HG03159 (cell line): ENCODE measurements at regions not wholly inside any gene's neighbourhood (a gene's known extent, or its start where the extent isn't known, plus 50 kb on each side); places are given as distances from the start of the nearest gene placed in this dataset.
"Not testable (repeated sequence)": the region's sequence is repeated elsewhere in the genome, so short reads cannot be mapped to it uniquely, and the experiment has no call there.

Source experiments
- ATAC-seq: cut with Tn5 transposase; IDR thresholded peaks from one replicate; pipeline ENCODE4 v1.9.1; 2021; ENCODE audit warnings: mild to moderate bottlenecking, moderate library complexity; ENCODE audit not compliant: unreplicated experiment

- ATAC-seq: no peak
Observed at GRCh38 chr5:104513121-104513602, 950.6 kb upstream of the NUDT12 start.

DNA sequence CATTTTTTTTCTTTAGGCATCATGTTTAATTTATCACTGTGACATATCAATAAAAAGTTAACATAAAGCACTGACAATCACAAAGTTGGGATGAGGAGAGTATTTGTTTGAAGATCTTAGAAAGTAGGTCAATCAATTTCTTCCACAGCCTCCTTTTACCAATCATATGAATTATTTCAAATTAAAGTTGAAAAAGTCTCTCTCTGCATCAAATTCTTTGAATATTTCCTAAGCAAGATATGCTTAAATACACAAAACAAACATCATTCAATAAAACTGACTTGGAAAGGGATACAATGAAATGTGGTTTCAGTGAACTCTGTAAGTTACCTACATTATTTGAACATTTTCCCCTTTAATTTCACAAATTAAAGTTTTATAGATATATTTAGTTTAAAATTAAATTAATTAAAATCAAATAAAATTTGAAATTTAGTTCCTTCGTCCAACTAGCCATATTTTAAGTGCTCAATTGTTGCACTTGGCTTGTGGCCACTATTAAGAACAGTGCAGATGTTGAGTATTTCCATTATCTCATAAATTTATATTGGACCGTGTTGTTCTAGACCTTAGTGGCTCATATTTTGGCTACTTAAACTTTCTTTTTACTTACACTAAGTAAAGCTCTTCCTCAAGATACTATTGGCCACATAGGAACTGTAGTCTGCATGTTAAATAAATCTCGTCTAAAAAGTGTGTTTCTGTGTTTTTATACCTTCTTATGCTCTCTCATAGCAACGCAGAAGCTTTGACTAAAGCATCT lies 949.7 kb upstream of the NUDT12 start:
- no peak for ATAC-seq

DNA sequence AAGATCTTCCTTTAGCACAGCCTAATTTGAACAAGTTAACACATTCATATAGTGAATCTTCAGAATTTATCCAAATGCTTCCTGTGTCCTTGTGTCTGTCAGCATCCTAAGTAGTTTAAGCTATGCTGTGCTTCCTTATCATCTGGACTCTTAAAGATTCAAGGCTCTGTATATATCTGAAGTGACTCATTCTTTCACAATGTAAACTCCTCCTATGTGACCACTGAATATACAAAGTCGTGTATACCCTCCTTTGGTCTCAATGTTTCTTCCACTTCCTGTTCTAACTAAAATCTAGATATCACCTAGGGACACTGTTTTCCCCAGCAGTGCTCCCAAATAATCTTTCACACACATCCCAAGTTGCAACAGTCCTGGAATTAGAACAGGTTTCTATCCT lies 935.7 kb upstream of the NUDT12 start:
- ATAC-seq: no peak

GRCh38 chr5:104494083-104494482 lies 931.5 kb upstream of the NUDT12 start:
- ATAC-seq: no peak

- no peak for ATAC-seq
Observed at GRCh38 chr5:104472811-104473210, 910.2 kb upstream of the NUDT12 start.

GRCh38 chr5:104456122-104456521 lies 893.5 kb upstream of the NUDT12 start:
- no peak for ATAC-seq

GRCh38 chr5:104452550-104452949 lies 890.0 kb upstream of the NUDT12 start:
- no peak for ATAC-seq

DNA sequence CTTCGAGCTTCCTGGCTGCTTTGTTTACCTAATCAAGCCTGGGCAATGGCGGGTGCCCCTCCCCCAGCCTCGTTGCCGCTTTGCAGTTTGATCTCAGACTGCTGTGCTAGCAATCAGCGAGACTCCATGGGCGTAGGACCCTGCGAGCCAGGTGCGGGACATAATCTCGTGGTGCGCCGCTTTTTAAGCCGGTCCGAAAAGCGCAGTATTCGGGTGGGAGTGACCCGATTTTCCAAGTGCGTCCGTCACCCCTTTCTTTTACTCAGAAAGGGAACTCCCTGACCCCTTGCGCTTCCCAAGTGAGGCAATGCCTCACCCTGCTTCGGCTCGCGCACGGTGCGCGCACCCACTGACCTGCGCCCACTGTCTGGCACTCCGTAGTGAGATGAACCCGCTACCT lies 889.3 kb upstream of the NUDT12 start:
- not testable (repeated sequence) for ATAC-seq

DNA sequence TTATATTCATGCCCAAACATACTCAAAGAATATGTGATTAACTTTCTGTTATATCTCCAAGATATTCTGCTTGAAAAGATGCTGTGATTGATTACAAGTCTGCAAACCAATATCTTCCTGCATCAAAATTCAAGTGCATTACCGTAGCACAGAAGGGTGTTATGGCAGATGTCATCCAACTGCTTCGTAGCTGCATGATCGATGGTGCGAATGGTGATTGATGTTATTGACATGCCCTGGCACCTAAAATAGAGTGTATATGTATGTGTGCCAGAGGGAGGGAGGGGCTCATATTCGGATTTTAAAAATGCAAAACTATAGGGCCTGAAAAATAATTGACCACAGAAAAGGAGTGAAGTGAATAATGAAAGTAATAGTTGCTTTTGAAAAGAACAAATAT lies 882.1 kb upstream of the NUDT12 start:
- ATAC-seq: no peak

- no peak for ATAC-seq
Observed at GRCh38 chr5:104443706-104444105, 881.1 kb upstream of the NUDT12 start.

GRCh38 chr5:104431981-104432380 lies 869.4 kb upstream of the NUDT12 start:
- no peak for ATAC-seq

DNA sequence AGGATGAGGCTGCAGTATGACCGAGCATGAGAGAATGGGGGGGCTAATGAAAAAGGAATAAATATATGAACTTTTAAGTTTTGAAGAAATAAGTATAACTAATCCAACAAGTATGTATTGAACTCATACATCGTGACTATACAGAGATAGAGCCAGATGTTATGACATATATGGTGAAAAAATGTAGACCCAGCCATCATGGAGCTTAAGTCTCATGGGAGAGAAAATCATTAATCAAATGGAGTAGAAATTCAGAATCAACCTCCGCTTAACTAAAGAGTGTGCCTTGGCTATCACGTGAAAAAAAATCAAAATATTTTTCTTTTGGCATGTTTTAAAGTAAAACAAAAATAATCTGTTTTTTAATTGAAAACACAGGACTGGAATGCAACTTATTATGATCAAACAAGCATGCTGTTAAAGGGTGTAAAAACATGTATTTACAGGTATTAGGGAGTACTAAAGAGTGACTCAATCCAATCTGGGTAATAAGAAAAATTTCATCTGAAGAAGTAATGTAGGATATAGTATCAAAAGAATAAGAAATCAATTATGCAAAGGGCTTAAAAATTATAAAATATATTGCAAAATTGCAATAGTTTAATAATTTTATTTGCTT lies 868.5 kb upstream of the NUDT12 start:
- no peak for ATAC-seq

DNA sequence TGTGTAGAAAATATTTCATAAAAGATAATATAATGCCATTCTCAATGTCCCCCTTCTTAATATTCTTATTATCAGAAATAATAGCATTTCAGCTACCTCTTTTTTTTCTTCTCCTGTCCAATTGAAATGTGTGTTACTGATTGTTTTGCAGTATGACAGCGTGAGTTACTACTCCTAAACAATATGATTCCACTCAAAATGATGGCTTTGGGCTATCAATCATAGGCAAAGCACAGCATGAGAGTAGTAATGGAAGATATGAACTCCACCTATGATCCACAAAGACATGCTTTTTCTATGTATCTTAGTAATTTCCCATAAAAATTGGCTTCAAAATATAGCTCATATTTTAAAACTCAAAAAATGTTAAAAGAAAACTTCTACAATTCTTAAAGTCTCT lies 867.3 kb upstream of the NUDT12 start:
- ATAC-seq: no peak

DNA sequence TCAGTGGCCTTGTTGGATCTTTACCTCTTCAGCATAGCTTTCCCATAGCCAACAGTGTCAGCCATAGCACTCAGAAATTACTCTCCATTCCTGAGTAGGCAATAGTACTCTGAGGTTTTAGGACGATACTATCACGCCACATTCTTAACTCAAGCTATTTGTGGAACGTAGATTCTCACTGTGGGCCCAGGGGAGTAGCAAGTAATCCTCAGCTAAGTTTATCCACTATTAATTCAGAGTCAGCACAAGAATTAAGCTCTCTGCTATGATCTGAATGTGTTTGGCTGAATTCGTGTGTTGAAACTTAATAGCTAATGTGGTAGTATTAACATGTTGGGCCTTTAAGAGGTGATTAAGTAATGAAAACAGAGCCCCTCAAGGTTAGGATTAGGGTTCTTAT lies 858.8 kb upstream of the NUDT12 start:
- ATAC-seq: no peak

GRCh38 chr5:104418056-104418455 lies 855.5 kb upstream of the NUDT12 start:
- no peak for ATAC-seq

DNA sequence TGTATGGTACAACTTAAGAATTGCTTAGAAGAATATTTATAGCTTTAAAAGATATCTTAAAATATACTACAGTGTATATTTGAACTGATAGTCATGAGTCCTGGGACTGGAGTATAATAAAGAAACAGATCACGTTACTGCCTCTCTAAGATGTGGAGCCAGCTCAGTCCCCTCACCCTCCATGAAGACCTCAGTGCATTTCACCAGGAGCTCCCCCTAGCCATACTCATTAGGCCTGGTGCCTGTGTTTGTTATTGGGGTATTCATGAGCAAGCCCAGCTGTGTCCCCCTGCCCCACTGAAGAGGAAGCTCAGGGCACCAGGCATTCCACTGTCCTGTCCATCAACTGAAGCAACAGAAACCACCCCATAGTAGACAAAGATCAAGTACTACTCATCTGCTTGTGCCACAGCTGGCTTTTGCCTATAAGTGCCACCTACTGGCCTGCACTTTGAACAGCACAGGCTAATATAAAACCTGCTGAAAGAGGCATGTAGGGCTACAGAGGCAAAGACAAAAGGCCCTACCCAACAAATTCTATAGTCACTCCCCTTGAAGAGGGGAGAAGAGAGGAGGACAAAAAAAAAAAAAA lies 850.2 kb upstream of the NUDT12 start:
- peak; percentile 85 for ATAC-seq

- ATAC-seq: no peak
Observed at GRCh38 chr5:104400941-104401340, 838.4 kb upstream of the NUDT12 start.

GRCh38 chr5:104385906-104386305 lies 823.3 kb upstream of the NUDT12 start:
- no peak for ATAC-seq

DNA sequence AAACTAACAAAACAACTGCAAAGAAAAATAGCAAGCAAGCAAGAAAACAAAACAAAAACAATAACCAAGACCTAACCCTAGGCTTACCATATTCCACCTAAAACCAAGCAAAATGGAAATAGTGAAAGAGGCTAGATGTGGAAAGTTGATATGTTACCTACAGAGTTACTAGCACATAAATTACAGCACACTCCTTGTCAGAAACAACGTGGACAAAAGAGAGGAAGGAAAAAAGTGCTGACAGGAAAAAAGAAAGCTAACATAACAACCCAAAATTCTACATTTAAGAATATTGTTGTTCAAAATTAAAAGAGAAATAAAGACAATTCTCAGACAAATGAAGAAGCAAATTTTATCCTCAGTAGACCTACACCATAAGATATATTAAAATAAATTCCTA lies 812.8 kb upstream of the NUDT12 start:
- no peak for ATAC-seq

DNA sequence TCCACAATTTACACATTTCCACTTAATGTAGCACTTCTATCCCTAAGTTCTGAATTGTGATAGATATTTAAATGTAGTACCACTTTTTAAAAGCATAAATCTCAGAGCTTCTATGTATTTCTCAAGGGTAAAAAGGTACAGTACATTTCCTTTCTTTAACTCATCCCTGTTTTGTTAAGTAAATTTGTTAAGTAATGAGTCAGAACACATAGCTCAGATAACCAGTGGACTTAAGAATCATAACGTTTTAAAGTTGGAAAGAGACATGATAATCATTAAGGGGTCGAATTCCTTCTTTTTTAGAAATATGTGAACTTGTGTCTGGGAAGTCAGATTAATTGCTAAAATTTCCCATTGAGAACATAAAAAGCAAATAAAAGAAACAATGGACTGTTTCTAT lies 810.2 kb upstream of the NUDT12 start:
- no peak for ATAC-seq

- no peak for ATAC-seq
Observed at GRCh38 chr5:104372376-104372775, 809.8 kb upstream of the NUDT12 start.

- no peak for ATAC-seq
Observed at GRCh38 chr5:104370523-104370922, 807.9 kb upstream of the NUDT12 start.
